T-helper 2 cell treated with Interferon-gamma antibody and Interleukin-4, amounts not matched to agents 5 μg/mL and 100 μg/mL, for 36 hours (primary cell): ENCODE measurements at regions not wholly inside any gene's neighbourhood (a gene's known extent, or its start where the extent isn't known, plus 50 kb on each side); places are given as distances from the start of the nearest gene placed in this dataset.

Experiments
- DNase-seq: peaks from one replicate; pipeline ENCODE4 v3.0.0; 2021; ENCODE audit warnings: low spot score
- H3K27ac Mint-ChIP-seq: one replicate; pipeline ENCODE4 v1.8.0; 2021; ENCODE audit warnings: mild to moderate bottlenecking, mixed read lengths
- H3K27me3 Mint-ChIP-seq: one replicate; pipeline ENCODE4 v1.8.0; 2021; ENCODE audit warnings: low read depth, mixed read lengths
- H3K36me3 Mint-ChIP-seq: one replicate; pipeline ENCODE4 v1.8.0; 2021; ENCODE audit warnings: low read depth, mixed read lengths
- H3K4me1 Mint-ChIP-seq: one replicate; pipeline ENCODE4 v1.8.0; 2021; ENCODE audit warnings: low read depth, mixed read lengths
- H3K4me3 Mint-ChIP-seq: one replicate; pipeline ENCODE4 v1.8.0; 2022; ENCODE audit warnings: mild to moderate bottlenecking, moderate library complexity, mixed read lengths
- H3K9me3 Mint-ChIP-seq: one replicate; pipeline ENCODE4 v1.8.0; 2021; ENCODE audit warnings: mixed read lengths

- Mint-ChIP-seq H3K9me3 (peaks cover 8% of the 10 kb centered on the region), H3K36me3 (no peaks in the 10 kb centered on the region), H3K4me1 (no peaks in the 10 kb centered on the region), H3K27me3 (no peaks in the 10 kb centered on the region), H3K4me3 (no peak overlapping the region), H3K27ac (no peak overlapping the region)
- no peak for DNase-seq
Observed at GRCh38 chr4:13112030-13112429, 372.1 kb downstream of the RAB28 start.

GRCh38 chr4:13109536-13109935 is 374.6 kb downstream of the RAB28 start:
- Mint-ChIP-seq H3K4me3 (no peak overlapping the region), H3K27ac (no peak overlapping the region), H3K9me3 (peaks cover 8% of the 10 kb centered on the region), H3K27me3 (no peaks in the 10 kb centered on the region), H3K36me3 (no peaks in the 10 kb centered on the region), H3K4me1 (no peaks in the 10 kb centered on the region)
- no peak for DNase-seq

GRCh38 chr4:13108096-13108495 is 376.0 kb downstream of the RAB28 start:
- no peaks in the 10 kb centered on the region for H3K27me3 Mint-ChIP-seq
- no peaks in the 10 kb centered on the region for H3K4me1 Mint-ChIP-seq

GRCh38 chr4:13103382-13104015 is 380.6 kb downstream of the RAB28 start:
- Mint-ChIP-seq H3K27me3 (no peaks in the 10 kb centered on the region), H3K27ac (no peak overlapping the region)

More at GRCh38 chr4:13108096-13108495, 376.0 kb downstream of the RAB28 start:
- DNase-seq, result no peak
- peaks cover 8% of the 10 kb centered on the region for H3K9me3 Mint-ChIP-seq
- H3K36me3 Mint-ChIP-seq, result no peaks in the 10 kb centered on the region
- no peak overlapping the region for H3K4me3 Mint-ChIP-seq
- no peak overlapping the region for H3K27ac Mint-ChIP-seq

GRCh38 chr4:13102092-13102742 is 381.9 kb downstream of the RAB28 start:
- Mint-ChIP-seq H3K27me3 (no peaks in the 10 kb centered on the region), H3K4me1 (no peaks in the 10 kb centered on the region), H3K4me3 (no peak overlapping the region), H3K27ac (no peak overlapping the region), H3K36me3 (no peaks in the 10 kb centered on the region), H3K9me3 (no peaks in the 10 kb centered on the region)
- no peak for DNase-seq

More at GRCh38 chr4:13103382-13104015, 380.6 kb downstream of the RAB28 start:
- no peaks in the 10 kb centered on the region for H3K9me3 Mint-ChIP-seq
- DNase-seq, result no peak
- no peak overlapping the region for H3K4me3 Mint-ChIP-seq
- no peaks in the 10 kb centered on the region for H3K36me3 Mint-ChIP-seq
- H3K4me1 Mint-ChIP-seq, result no peaks in the 10 kb centered on the region

GRCh38 chr4:13097971-13098370 is 386.2 kb downstream of the RAB28 start:
- Mint-ChIP-seq H3K9me3 (peaks cover 3% of the 10 kb centered on the region), H3K27me3 (no peaks in the 10 kb centered on the region), H3K4me3 (no peak overlapping the region), H3K27ac (no peak overlapping the region), H3K4me1 (no peaks in the 10 kb centered on the region), H3K36me3 (no peaks in the 10 kb centered on the region)
- no peak for DNase-seq

GRCh38 chr4:13095722-13096121 is 388.4 kb downstream of the RAB28 start:
- Mint-ChIP-seq H3K4me1 (no peaks in the 10 kb centered on the region), H3K4me3 (no peak overlapping the region), H3K27ac (no peak overlapping the region), H3K27me3 (no peaks in the 10 kb centered on the region), H3K36me3 (no peaks in the 10 kb centered on the region), H3K9me3 (peaks cover 3% of the 10 kb centered on the region)
- no peak for DNase-seq

- no peak for DNase-seq
- Mint-ChIP-seq H3K4me1 (no peaks in the 10 kb centered on the region), H3K27ac (no peak overlapping the region), H3K9me3 (peaks cover 3% of the 10 kb centered on the region), H3K27me3 (no peaks in the 10 kb centered on the region), H3K4me3 (no peak overlapping the region), H3K36me3 (no peaks in the 10 kb centered on the region)
Observed at GRCh38 chr4:13093170-13093569, 391.0 kb downstream of the RAB28 start.

GRCh38 chr4:13092702-13093101 is 391.4 kb downstream of the RAB28 start:
- no peaks in the 10 kb centered on the region for H3K27me3 Mint-ChIP-seq
- H3K4me1 Mint-ChIP-seq, result no peaks in the 10 kb centered on the region
- no peak overlapping the region for H3K4me3 Mint-ChIP-seq
- no peak overlapping the region for H3K27ac Mint-ChIP-seq
- H3K9me3 Mint-ChIP-seq, result peaks cover 3% of the 10 kb centered on the region
- DNase-seq, result no peak
- no peaks in the 10 kb centered on the region for H3K36me3 Mint-ChIP-seq

- Mint-ChIP-seq H3K36me3 (no peaks in the 10 kb centered on the region), H3K4me1 (no peaks in the 10 kb centered on the region), H3K27ac (no peak overlapping the region), H3K9me3 (no peaks in the 10 kb centered on the region), H3K27me3 (no peaks in the 10 kb centered on the region), H3K4me3 (no peak overlapping the region)
- DNase-seq, result no peak
Observed at GRCh38 chr4:13089659-13089998, 394.5 kb downstream of the RAB28 start.

GRCh38 chr4:13088726-13089658 is 395.1 kb downstream of the RAB28 start:
- Mint-ChIP-seq H3K9me3 (no peaks in the 10 kb centered on the region), H3K27me3 (no peaks in the 10 kb centered on the region), H3K4me1 (no peaks in the 10 kb centered on the region), H3K27ac (no peak overlapping the region), H3K36me3 (no peaks in the 10 kb centered on the region), H3K4me3 (no peak overlapping the region)
- no peak for DNase-seq

- no peaks in the 10 kb centered on the region for H3K4me1 Mint-ChIP-seq
- H3K4me3 Mint-ChIP-seq, result no peak overlapping the region
- no peak overlapping the region for H3K27ac Mint-ChIP-seq
- H3K9me3 Mint-ChIP-seq, result peaks cover 12% of the 10 kb centered on the region
- no peaks in the 10 kb centered on the region for H3K36me3 Mint-ChIP-seq
- no peak for DNase-seq
- no peaks in the 10 kb centered on the region for H3K27me3 Mint-ChIP-seq
Observed at GRCh38 chr4:13087041-13087440, 397.1 kb downstream of the RAB28 start.

GRCh38 chr4:13084210-13084609 is 399.9 kb downstream of the RAB28 start:
- DNase-seq, result no peak
- H3K27me3 Mint-ChIP-seq, result no peaks in the 10 kb centered on the region
- H3K9me3 Mint-ChIP-seq, result peaks cover 23% of the 10 kb centered on the region
- H3K4me1 Mint-ChIP-seq, result no peaks in the 10 kb centered on the region
- no peak overlapping the region for H3K4me3 Mint-ChIP-seq
- no peaks in the 10 kb centered on the region for H3K36me3 Mint-ChIP-seq
- no peak overlapping the region for H3K27ac Mint-ChIP-seq

- Mint-ChIP-seq H3K4me1 (no peaks in the 10 kb centered on the region), H3K27ac (no peak overlapping the region), H3K9me3 (peaks cover 23% of the 10 kb centered on the region), H3K4me3 (no peak overlapping the region), H3K27me3 (no peaks in the 10 kb centered on the region), H3K36me3 (no peaks in the 10 kb centered on the region)
- no peak for DNase-seq
Observed at GRCh38 chr4:13081830-13082229, 402.3 kb downstream of the RAB28 start.
